ENCODE measurements at regions not wholly inside any gene's neighbourhood (a gene's known extent, or its start where the extent isn't known, plus 50 kb on each side); places are given as distances from the start of the nearest gene placed in this dataset.

DNA sequence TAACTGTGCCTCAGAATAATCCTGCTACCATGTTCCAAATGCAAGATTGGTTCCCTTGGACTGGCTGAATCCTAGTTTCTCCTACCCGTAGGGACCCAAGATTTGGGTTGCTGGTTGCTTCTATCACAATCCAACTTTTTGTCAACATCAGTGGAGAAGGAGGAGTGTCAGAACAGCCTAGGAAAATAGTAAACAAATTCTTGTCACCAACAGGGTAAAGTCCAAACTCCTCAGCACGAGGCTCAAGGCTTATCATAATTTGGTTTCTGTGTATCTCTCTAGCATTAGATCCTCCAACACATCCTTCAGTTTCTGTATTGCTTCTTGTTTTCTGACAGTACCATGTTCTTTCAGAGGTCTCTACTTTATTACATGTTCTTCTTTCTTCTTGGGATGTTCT, 370.2 kb upstream of the DAB1 start:
- no peak for DNase-seq (ENCODE audit: low spot score)
- TF ChIP-seq, protein P1, sequence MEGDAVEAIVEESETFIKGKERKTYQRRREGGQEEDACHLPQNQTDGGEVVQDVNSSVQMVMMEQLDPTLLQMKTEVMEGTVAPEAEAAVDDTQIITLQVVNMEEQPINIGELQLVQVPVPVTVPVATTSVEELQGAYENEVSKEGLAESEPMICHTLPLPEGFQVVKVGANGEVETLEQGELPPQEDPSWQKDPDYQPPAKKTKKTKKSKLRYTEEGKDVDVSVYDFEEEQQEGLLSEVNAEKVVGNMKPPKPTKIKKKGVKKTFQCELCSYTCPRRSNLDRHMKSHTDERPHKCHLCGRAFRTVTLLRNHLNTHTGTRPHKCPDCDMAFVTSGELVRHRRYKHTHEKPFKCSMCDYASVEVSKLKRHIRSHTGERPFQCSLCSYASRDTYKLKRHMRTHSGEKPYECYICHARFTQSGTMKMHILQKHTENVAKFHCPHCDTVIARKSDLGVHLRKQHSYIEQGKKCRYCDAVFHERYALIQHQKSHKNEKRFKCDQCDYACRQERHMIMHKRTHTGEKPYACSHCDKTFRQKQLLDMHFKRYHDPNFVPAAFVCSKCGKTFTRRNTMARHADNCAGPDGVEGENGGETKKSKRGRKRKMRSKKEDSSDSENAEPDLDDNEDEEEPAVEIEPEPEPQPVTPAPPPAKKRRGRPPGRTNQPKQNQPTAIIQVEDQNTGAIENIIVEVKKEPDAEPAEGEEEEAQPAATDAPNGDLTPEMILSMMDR (IDR thresholded peaks at IDR 0.05; ENCODE audit: extremely low read depth, missing control alignments) = no peak

DNA sequence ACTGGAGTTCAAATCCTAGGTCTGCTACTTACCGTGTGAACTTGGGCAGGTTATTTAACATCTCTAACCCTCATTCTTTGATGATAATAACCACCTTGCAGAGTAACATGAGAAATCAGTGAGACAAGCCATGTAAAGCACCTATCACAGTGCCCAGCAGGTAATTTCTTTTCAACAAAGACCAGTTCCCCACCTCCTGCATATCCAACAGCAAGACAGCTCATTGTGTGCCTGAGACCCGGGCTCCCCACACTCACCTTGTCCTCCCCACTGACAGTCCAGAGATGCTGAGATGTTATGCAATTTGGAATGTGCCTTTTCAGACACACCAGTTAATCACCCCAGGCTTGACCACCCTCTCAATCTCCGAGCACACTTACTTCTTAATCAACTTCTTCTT, 367.6 kb upstream of the DAB1 start:
- TF ChIP-seq, protein P1 (IDR thresholded peaks at IDR 0.05; ENCODE audit: extremely low read depth, missing control alignments) = no peak
- DNase-seq (ENCODE audit: low spot score) = no peak

DNA sequence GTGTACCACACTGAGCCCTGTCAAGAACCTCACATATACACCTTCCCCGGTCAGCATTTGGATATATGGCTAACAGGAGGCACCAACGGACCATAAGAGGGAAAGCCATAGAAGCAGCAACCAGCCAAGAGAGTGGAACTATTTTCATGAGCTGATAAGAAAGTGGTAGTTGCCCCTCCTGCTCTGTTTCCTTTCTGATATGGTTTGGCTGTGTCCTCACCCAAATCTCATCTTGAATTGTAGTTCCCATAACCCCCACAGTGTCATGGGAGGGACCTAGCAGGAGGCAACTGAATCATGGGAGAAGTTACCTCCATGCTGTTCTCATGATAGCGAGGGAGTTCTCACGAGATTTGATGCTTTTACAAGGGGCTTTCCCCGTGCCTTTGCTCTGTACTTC, 366.1 kb upstream of the DAB1 start:
- no peak for DNase-seq (ENCODE audit: low spot score)
- TF ChIP-seq, protein P1 (IDR thresholded peaks at IDR 0.05; ENCODE audit: extremely low read depth, missing control alignments) = no peak

DNA sequence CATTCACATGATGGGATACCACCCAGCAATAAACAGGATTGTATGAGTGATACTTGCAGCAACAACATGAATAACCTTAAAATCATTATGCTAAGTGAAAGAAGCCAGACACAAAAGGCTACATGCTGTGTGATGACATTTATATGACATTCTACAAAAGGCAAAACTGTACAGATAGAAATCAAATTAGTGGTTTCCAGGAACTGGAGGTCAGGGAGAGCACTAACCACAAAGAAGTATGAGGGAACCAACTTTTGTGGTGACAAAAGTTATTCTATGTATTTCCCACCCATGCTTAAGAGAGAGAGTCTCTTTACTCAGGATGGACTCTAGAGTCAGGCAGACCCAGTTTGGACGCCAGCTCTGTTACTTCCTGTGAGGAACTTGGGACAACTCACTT, 364.5 kb upstream of the DAB1 start:
- no peak for DNase-seq (ENCODE audit: low spot score)
- TF ChIP-seq, protein P1 (IDR thresholded peaks at IDR 0.05; ENCODE audit: extremely low read depth, missing control alignments) = no peak

DNA sequence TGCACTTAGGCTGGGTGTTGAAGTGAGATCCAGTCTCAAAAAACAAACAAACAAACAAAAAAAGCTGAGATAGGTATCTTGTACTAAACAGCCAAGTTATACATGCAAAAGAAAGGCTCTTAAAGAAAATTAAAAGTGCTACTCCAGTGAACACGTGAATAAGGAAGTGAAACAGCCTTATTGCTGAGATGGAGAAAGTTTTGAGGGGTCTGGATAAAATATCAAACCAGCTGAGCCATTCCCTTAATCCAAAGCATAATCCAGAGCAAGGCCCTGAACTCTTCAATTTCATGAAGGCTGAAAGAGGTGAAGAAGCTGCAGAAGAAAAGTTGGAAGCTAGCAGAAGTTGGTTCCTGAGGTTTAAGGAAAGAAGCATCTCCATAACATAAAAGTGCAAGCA, 360.5 kb upstream of the DAB1 start:
- TF ChIP-seq, protein P1 (IDR thresholded peaks at IDR 0.05; ENCODE audit: extremely low read depth, missing control alignments) = no peak
- DNase-seq (ENCODE audit: low spot score) = no peak

DNA sequence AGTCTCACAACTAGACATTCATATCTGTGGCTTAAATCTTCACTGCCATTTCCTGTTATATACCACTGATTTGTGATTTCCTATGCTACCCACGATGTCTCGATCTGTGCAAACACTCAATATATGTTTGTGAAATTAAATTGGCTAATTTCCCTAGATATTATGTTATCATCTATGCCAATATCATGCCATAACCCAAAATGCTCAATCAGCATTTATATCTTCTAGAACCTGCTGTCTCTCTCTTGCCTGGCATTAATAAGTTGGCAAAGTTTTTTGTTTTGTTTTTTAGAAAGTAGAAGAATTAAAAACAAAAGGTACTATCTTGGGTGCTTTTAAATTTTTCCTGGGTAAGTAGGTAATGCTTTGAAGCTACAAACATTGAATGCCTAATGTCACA, 358.5 kb upstream of the DAB1 start:
- DNase-seq (ENCODE audit: low spot score) = no peak
- TF ChIP-seq, protein P1 (IDR thresholded peaks at IDR 0.05; ENCODE audit: extremely low read depth, missing control alignments) = no peak

DNA sequence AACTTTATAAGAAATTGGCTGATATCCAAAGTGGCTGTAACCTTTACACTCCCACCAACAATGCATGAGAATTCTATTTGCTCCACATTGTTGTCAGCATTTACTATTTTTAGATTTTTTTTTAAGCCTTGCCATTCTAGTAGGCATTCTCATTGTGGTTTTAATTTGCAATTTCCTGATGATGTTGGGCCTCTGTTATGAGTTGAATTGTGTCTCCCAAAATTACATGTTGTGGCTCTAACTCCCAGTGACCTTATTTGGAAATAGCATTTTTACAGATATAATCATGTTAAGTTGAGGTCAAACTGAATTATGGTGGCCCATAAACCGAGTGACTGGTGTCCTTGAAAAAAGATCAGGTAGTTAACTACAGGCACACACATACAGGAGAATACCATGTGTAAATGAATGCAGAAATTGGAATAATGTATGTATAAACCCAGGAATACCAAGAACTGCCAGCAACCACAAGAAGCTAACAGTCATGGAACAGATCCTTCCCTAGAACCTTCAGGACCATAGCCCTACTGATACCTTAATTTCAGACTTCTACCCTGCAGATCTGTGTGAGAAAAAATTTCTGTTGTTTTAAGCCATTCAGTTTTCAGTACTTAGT, 348.8 kb upstream of the DAB1 start:
- TF ChIP-seq, protein P1 (IDR thresholded peaks at IDR 0.05; ENCODE audit: extremely low read depth, missing control alignments) = no peak
- no peak for DNase-seq (ENCODE audit: low spot score)
